ENCODE measurements at regions not wholly inside any gene's neighbourhood (a gene's known extent, or its start where the extent isn't known, plus 50 kb on each side); places are given as distances from the start of the nearest gene placed in this dataset.

DNA sequence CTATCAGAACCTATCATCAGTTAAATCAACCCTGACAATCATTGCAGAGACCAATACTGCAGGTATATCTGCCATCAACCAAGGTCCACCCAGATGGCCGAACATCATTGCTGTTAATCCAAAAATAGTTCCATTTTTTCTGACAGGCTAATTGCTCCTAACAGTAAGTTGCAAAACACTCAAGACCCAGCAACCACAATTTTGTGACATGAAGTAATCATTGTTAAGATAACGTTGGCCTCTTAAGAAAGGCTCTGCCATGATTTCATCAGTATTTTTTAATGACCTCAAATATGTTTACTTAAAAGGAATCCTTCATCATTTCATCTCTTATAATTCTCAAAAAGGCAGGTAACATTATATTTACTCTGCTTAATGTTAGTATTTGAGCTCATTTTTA lies 553.4 kb upstream of the POM121L12 start:
- DNase-seq (ENCODE audit: low spot score) = no peak

DNA sequence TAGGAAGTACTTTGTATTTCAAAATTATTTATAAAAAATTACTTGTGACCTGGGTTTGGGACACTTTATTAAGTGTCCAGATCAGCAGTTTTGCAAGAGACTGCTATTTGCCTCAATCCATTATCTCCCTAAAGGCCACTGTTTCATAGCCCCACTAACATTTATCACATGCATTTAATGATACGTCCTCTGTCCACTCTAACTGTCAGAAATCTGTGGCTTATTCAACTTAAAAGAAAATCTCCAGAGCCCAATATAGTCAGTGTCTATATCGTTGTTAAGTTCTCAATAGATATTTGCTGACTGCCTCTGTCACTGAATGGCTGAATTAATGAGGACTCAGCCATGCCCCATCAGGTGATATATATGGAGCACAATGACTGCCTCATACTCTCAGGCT lies 553.9 kb upstream of the POM121L12 start:
- no peak for DNase-seq (ENCODE audit: low spot score)

DNA sequence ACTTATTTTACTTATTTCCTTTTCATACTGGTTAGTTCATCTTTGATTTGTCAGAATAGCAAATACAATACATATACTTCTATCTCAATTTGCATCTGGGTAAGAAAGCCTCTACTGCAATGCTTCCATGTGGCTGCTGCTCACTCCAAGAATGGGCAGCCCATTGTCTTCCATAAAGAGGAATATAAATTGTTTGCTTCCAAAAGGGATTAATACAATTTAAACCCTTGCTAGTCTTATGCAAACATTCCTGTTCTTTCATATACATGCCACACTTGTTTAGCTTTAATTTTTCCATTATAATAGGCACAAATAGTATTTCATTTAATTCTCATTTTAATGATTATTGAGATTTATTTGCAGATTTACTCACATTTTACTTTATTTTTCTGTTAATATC lies 555.4 kb upstream of the POM121L12 start:
- DNase-seq (ENCODE audit: low spot score) = no peak

DNA sequence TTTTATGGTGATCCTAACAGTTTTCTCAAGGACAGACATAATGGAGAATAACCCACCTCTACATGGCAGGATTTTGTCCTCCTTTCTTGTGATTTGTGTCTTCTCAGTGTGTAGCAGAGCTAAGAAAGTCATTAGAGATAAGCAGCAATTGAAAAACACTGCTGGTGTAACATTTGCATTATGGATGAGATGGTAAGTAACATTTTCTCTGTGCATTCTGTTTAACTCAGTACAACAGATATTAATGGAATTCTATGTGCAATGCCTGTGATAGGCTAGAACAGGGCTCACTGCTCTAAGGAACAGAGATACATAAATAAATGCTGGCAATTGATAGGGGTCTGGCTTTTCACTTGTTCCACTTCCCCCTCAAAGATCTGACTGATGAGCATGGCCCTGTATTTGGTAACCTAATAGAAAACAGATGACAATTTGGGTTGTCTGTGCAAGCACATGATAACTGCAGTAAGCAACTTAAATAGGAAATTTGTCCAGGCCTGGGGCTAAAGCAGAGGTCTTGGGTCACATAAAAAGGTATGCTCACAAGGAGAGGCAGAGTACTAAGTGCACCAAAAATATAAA lies 560.3 kb upstream of the POM121L12 start:
- DNase-seq (ENCODE audit: low spot score) = no peak

DNA sequence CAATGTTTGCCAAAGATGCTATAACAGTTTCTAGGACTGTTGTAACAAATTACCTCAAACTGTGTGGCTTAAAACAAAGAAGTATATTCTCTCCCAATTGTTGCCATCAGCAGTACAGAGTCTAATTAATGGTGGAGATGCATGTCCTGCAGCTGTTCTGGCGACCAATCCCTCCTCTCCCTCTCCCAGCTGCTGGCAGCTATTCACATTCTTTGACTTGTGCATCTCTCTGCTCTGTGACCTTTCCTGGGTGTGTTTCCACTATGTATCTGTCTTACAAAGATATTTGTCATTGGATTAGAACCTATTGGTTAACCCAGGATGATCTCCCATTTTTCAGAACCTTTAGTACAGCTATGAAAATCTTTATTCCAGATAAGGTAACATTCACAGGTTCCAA lies 561.7 kb upstream of the POM121L12 start:
- DNase-seq (ENCODE audit: low spot score) = no peak

DNA sequence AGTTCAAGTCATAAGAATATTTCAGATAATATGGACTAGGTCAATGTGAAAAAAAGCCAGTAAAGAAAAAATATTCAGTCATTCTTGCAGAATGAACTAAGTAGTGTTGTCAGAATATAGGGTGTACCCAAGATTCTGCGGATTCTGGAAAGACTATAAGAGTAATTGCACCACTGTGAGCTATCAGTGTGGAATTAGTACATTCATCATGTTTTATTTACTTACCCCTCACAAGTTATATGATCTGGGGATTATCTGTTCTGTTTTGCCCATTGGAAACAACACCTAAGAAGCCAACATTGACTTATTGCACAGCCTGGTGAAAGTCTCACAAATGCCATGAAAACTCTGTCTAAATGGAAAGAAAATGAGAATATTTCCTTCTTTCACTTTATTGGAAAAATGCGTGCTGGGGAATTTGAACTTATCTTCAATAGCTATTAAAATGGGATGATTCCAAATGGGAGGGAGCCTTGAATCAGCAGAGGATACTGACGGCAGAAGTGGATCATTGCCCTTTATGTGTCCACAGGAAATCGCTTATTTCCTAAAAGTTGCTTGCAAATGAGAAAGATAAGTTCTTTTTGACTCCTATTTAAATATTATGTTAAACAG lies 563.3 kb upstream of the POM121L12 start:
- no peak for DNase-seq (ENCODE audit: low spot score)

DNA sequence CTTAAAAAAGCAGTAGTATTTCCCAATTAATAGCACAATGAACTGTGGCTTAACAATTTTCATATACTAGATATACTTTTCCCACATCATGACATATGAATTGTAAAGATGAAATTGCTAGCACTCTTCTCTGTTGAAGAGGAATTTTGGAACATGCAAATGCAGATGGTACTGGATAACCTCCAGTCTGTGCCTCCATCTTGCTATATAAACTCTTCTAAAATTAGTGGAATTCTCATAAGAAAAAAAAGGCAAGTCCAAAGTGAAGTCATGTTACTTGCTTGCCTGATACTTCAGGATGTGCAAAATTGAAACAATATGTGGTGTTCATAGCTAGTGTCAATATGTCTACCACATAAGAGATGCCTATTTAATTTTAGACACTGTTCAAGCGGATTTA lies 570.2 kb upstream of the POM121L12 start:
- no peak for DNase-seq (ENCODE audit: low spot score)

DNA sequence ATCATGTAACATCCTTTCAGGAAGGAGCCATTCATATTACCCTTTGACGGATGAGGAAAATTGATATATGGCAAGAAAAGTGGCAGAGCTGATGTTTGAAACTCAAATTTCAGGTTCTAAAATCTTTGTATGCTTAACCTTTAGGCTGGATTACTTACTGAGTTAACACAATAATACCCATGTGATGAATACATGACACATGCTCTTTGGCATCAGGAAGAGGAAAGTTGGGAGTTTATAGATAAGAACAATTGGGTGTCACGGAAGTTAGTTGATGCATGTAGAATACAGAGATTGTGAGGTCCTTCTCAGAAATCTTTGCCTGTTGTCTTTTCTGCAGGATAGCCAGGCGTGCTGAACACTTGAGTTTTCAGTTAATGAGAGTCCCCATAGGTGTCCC lies 572.1 kb upstream of the POM121L12 start:
- DNase-seq (ENCODE audit: low spot score) = no peak

DNA sequence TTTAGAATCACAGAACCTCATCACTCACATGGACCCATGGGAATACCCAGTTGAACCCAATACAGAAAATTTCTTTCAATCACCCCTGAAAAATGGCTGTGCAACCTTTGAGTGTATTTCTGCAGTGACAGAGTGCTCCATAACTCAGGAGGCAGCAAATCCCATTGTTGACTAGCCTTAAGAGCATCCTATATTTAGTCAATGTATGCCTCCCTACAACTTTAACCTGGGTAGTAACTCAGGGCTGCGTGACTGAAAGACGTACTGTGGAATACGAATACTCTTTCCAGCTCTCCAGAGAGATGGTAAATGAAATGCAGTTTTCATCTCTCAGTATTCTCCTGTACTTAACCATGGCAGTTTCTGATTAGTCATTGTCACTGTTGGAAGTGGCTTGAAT lies 573.0 kb upstream of the POM121L12 start:
- no peak for DNase-seq (ENCODE audit: low spot score)

DNA sequence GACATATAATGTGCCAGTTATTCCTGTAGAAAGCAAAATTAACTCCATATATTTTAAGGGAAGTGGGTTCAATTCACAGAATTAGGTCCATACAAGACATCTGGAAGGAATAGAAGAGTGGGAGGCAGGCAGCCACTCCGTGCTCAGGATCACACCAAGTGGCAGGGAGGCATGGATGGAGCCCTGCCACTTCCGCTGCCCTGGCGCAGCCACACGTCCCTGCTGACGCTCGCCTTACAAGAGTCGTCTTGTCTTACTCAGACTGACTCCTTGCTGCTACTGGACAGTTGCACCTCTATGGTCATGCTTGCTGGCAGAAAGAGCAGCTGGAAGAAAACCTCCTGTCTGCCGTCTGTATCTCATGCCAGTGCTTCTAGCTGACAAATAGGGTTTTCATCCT lies 579.9 kb upstream of the POM121L12 start:
- no peak for DNase-seq (ENCODE audit: low spot score)

DNA sequence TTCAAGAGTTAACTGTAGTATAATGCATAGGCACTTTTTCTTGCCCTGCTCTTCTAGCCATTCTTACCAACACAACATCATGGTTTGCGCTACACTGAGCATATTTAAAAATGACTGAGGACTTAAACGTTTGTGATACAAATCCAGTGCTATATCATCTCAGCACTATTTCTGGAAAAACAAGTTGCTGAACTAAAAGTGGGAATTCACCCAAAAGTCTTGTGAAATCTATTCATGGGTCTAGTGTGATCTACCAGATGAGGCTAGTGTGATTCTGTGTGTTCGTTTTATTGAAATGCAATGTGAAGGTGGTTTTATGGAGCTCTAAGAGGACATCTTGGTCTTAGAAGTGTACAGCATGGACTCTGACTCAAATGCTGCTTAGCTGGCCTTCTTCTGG lies 584.6 kb upstream of the POM121L12 start:
- no peak for DNase-seq (ENCODE audit: low spot score)

DNA sequence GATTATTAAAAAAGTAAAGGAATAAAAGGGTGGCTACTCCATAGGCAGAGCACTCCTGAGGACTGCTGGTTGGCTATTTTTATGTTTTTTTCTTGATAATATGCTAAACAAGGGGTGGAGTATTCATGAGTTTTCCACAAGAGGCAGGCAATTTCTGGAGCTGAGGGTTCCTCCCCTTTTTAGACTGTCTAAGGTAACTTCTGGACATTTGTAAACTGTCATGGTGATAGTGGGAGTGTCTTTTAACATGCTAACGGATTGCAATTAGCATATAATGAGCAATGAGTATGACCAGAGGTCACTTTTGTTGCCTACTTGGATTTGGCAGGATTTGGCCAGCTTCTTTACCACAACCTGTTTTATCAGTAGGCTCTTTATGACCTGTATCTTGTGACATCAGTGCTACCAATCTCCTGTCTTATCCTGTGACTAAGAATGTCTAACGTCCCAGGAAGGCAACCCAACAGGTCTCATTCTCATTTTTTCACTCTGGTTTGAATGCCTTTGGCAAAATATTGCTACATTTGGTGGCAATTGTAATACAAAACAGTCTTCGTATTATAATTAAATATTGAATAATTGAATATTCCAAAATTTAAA lies 587.8 kb upstream of the POM121L12 start:
- no peak for DNase-seq (ENCODE audit: low spot score)

DNA sequence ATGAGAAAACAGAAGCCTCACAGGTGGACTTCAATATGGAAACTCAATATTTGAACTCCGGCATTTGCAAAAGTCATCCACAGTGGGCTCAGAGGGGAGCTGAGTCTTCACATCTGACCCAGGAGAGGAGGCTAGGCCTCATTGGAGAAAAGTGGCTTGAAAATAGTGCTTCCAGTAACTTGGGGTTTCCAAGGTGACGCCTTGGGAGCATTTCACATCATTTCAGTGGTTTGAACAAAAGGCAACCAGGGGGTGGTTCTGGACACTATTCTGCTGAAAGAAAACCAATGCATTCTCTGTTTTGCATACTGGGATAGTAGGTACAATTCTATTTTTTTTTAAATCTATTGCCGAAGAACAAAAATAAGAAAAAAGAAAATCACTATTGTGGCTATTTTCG lies 599.2 kb upstream of the POM121L12 start:
- DNase-seq (ENCODE audit: low spot score) = no peak

DNA sequence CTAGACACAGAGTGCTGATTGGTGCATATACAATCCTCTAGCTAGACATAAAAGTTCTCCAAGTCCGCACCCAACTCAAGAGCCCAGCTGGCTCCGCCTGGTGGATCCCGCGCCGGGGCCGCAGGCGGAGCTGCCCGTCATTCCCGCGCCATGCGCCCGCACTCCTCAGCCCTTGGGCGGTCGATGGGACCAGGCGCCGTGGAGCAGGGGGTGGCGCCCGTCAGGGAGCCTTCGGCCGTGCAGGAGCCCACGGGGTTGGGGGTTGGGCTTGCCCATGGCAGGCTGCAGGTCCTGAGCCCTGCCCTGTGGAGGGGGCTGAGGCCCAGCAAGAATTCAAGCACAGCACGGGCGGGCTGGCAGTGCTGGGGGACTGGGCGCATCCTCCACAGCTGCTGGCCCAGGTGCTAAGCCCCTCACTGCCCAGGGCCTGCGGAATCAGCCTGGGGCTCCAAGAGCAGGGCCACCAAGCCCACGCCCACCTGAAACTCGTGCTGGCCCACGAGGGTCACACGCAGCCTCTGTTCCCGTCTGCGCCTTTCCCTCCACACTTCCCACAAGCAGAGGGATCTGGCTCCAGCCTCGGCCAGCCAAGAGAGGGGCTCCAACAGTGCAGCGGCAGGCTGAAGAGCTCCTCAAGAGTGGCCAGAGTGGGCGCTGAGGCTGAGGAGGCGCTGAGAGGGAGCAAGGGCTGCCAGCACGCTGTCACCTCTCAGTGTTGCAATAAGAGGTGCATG lies 604.2 kb upstream of the POM121L12 start:
- DNase-seq (ENCODE audit: low spot score) = no peak

DNA sequence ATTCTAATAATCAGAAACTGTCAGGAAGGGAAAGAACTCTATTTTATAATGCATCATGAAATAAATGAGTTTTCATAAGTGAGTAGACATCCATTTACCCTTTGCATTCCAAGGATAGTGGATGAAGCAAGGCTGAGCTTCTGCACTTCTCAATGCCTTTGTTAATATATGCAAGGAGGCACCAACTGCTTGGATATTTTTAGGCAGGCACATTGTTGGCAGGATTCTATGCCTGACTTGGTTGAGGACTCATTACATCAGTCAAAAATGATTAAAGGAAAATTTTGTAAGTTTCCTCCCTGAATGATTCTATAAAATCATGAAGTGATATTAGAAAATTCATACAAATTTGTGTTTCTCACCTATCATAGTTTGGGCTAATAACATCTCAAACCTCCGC lies 612.2 kb upstream of the POM121L12 start:
- no peak for DNase-seq (ENCODE audit: low spot score)

DNA sequence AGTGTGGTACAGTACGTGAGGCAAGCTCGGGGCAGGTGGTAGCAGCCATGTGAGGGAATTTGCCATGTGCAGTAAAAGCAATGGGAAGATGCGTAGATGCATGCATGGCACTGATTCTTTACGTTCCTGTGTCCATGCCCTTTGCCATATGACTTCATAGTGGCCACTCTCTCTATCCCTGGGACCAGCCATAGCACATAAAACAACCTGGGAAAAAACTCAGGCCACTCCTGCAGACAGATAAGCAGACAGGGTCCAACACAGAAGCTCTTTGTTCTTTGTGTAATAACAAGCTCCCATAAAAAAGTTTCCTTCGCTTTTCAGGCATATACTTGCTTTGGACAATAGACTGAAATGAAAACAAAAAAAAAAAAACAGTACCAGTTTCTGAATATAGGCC lies 622.4 kb upstream of the POM121L12 start:
- DNase-seq (ENCODE audit: low spot score) = no peak

DNA sequence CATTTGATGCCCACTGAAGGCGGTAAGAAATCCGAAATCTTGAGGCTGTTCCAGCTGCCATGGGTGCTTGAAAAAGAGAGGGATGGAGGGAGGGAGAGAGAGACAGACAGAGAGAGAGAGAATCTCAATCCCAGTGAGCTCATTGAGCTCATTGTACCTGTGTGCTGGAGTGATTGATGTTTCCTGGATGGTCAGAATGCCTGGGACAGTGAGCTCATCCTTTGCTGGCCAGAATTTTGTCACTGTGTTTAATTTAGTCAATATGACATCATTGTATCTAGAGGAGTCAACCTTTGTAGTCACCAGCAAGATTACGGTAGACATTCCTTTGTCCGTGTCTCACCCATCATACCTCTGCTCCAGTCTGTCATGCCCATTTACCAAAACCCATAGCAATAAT lies 625.4 kb upstream of the POM121L12 start:
- no peak for DNase-seq (ENCODE audit: low spot score)

DNA sequence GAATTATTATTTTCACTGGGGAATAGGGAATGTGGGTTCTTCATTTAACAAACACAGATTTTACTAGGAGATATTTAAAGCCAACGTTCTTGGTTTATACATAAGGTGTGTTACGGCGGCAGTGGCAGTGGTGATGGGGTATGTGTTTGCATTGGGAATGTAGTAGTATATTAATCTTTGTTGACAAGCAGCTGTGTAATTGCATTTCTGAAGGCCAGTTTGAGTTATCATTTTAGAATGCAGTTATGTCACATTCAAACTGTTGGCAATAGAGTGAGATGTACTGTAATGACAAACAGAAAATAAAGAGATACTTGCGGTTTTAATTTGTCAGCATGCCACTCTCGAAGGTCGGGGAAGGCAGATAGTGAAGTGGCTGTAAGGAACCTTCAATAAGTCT lies 628.6 kb upstream of the POM121L12 start:
- DNase-seq (ENCODE audit: low spot score) = no peak

DNA sequence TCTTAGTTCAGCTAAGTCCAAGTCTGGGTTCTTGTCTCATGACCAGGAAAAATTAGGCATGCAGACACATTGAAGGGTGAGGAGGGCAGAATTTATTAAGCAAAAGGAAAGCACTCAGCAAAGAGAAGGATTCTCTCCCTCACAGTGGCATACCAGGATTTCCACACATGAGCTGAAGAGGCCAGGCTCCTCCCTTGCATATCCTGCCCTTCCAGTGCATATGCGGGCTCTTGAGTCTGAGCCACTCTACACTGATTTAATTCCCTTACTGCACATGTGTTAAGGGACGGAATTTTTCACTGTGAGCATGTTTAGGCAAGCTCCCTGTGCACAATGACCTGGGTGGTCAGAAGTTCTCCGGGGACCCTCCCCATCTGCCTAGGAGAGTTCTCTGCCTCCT lies 652.7 kb upstream of the POM121L12 start:
- no peak for DNase-seq (ENCODE audit: low spot score)

DNA sequence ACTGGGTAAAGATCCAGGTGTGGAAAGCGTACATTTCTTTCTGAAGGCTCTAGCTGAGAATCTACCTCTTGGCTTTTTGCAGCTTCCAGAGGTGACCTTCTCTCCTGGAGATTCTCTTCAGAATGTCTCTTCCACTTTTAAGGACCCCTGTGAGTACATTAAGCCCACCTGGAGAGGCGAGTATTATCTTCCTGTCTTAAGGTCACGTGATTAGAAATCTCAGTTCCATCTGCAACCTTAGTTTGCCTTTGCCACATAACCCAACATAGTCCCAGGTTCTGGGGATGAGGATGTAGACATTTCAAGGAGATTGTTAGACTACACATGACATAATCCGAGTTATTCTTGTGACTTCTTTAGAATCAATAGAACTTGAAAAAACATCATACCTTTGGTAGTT lies 665.5 kb upstream of the POM121L12 start:
- no peak for DNase-seq (ENCODE audit: low spot score)

DNA sequence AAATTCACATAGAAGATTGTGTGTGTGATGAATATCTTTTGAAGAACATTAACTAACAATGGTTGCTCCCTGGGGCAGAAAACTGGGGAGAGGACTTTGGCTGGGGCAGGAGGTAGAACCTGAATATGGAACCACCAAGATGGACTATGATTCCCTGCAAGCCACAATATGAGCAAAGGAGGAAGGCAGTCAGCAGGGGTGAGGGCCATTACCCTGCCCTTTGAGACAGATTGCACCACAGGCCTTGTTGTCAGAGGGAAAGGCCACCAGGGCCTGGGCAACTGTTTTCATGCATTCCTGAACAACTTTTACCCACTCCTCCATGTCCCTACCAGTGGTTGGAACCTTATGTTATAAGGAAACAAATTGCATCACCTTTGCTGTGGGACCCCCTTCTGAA lies 670.1 kb upstream of the POM121L12 start:
- no peak for DNase-seq (ENCODE audit: low spot score)

DNA sequence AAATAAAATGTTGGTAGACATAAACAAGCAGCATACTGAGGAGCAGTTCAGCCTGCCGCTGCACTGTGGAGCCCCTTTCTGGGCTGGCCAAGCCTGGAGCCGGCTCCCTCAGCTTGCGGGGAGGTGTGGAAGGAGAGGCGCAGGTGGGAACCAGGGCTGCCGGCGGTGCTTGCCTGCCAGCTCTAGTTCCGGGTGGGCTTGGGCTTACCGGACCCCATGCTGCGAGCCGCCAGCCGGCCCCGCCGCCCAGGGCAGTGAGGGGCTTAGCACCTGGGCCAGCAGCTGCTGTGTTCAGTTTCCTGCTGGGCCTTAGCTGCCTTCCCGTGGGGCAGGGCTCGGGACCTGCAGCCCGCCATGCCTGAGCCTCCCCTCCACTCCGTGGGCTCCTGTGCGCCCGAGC lies 672.9 kb upstream of the POM121L12 start:
- DNase-seq (ENCODE audit: low spot score) = no peak

DNA sequence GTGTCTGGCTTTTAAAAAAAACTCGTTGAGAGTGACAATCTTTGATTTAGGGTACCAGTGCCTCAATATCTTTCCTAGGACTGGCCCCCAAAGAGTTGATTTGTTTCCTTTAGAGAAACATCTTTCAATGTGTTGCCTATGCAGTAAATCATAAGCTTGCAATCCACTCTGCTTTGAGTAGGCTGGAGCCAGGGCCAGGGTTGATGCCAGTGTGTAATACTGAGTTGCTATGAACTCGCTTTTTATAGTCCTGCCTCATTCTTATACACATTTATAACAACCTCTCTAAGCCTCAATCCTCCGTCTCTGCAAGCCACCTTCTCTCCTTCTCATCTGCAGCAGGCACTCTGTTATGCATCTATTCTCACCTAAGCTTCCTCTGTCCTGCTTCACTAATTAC lies 674.9 kb upstream of the POM121L12 start:
- no peak for DNase-seq (ENCODE audit: low spot score)
